ENCODE measurements at regions not wholly inside any gene's neighbourhood (a gene's known extent, or its start where the extent isn't known, plus 50 kb on each side); places are given as distances from the start of the nearest gene placed in this dataset.
A peak's percentile ranks its signal among the peaks of the same experiment; 100 is the strongest.

DNA sequence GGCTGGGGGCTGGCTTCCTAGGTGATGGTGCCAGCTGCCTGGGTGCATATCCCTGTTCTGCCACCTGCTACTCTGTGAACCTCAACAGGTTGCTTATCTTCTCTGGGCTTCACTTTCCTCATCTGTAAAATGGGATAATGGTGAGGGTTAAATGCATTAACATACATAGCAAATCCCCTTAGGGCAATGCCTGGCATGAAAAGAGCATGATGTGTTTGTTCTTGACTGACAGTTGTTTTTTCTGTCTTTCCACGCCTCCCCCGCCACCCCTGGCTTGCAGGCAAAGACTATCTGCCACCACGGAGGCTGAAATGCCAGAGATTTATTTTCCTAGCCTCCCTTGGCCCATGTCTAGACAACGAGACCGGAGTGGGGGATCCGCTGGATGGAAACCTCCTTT, 280.5 kb downstream of the NSG2 start:
- TF ChIP-seq, protein P1, sequence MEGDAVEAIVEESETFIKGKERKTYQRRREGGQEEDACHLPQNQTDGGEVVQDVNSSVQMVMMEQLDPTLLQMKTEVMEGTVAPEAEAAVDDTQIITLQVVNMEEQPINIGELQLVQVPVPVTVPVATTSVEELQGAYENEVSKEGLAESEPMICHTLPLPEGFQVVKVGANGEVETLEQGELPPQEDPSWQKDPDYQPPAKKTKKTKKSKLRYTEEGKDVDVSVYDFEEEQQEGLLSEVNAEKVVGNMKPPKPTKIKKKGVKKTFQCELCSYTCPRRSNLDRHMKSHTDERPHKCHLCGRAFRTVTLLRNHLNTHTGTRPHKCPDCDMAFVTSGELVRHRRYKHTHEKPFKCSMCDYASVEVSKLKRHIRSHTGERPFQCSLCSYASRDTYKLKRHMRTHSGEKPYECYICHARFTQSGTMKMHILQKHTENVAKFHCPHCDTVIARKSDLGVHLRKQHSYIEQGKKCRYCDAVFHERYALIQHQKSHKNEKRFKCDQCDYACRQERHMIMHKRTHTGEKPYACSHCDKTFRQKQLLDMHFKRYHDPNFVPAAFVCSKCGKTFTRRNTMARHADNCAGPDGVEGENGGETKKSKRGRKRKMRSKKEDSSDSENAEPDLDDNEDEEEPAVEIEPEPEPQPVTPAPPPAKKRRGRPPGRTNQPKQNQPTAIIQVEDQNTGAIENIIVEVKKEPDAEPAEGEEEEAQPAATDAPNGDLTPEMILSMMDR (IDR thresholded peaks at IDR 0.05; ENCODE audit: unreplicated experiment): no peak
- no peaks in the 10 kb centered on the region for H3K36me3 Mint-ChIP-seq
- H3K27me3 Mint-ChIP-seq (ENCODE audit: low read depth): no peaks in the 10 kb centered on the region
- no peak for DNase-seq (ENCODE audit: low spot score in 2 of 2, unreplicated experiment in 2 of 2)
- no peak overlapping the region for H3K27ac Mint-ChIP-seq
- H3K4me1 Mint-ChIP-seq: peaks cover 57% of the 10 kb centered on the region
- H3K9me3 Mint-ChIP-seq: no peaks in the 10 kb centered on the region
- no peak overlapping the region for H3K4me3 Mint-ChIP-seq

DNA sequence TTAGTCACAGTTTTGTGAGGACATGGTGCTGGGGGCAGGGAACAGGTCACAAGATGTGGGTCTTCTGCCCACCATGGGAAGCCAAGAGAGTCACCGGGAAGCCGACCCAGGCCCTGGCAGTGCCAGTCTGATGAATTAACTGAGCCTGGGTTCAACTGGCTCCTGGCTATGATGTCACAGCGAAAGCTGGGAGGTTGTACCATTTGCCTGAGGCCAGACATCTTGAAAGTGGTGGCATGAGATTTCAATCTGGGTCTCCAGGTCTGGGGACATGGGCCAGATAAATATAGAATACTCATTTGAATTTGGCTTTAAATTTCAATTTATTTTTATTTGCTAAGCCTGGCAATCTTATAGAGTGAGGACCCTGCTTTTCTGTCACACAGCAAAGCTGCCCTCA, 280.9 kb downstream of the NSG2 start:
- H3K27ac Mint-ChIP-seq: no peak overlapping the region
- H3K9me3 Mint-ChIP-seq: no peaks in the 10 kb centered on the region
- H3K27me3 Mint-ChIP-seq (ENCODE audit: low read depth): no peaks in the 10 kb centered on the region
- H3K4me1 Mint-ChIP-seq: peaks cover 59% of the 10 kb centered on the region
- no peak for DNase-seq (ENCODE audit: low spot score in 2 of 2, unreplicated experiment in 2 of 2)
- no peaks in the 10 kb centered on the region for H3K36me3 Mint-ChIP-seq
- TF ChIP-seq, protein P1 (IDR thresholded peaks at IDR 0.05; ENCODE audit: unreplicated experiment): no peak
- no peak overlapping the region for H3K4me3 Mint-ChIP-seq

DNA sequence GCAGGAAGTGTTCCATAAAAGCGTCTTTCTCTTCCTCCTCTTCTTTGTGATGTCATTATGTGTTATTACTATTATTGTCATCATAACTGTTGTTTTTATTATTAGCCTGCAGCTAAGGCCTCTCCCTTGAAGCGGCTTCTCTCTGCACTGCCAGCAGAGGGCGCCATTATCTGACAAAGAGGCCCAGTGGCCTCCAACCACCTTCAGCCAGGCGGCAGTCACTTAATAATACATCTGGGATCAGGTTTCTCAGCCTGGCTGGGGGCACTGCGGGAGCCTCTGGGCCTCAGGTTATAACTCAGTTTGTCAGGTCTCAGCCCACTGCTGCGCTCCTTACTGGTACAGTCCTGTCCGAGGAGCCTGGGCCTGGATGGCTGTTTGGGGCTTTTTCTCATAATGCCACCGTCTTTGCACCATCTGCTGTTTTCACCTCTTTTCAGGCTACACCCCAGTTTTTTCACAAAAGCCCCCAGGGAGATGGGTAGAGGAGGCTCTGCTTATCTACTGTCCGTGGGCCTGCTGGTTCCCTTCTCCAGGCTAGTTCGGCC, 281.9 kb downstream of the NSG2 start:
- Mint-ChIP-seq H3K9me3 (no peaks in the 10 kb centered on the region), H3K27ac (no peak overlapping the region)

DNA sequence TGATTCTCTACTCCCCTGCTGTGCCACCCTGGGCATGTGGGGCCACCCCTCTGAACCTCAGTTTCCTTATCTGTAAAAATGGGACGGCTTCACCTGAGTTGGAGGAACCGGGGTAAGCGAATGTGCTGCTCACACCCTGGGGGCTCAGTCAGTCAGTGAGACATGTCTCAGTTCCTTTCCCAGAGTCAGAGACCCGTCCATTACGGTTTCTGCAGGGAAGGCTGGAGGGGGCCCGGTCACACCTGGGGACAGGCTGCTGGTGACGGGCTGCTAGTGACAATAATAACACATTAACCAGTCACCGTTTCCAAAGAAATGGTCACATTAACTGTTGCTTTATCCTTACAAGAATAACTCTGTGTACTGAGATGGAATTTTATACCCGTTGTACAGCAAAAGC, 282.4 kb downstream of the NSG2 start:
- Mint-ChIP-seq H3K36me3 (no peaks in the 10 kb centered on the region), H3K27me3 (ENCODE audit: low read depth) (no peaks in the 10 kb centered on the region), H3K4me3 (no peak overlapping the region), H3K9me3 (no peaks in the 10 kb centered on the region), H3K4me1 (peaks cover 65% of the 10 kb centered on the region), H3K27ac (peak overlapping the region; percentile 48)
- DNase-seq (ENCODE audit: low spot score in 2 of 2, unreplicated experiment in 2 of 2): no peak
- TF ChIP-seq, protein P1 (IDR thresholded peaks at IDR 0.05; ENCODE audit: unreplicated experiment): no peak

More for the DNA sequence above, 281.9 kb downstream of the NSG2 start:
- no peaks in the 10 kb centered on the region for H3K36me3 Mint-ChIP-seq
- TF ChIP-seq, protein P1 (IDR thresholded peaks at IDR 0.05; ENCODE audit: unreplicated experiment): peak; percentile 88
- H3K4me3 Mint-ChIP-seq: no peak overlapping the region
- DNase-seq (ENCODE audit: low spot score in 2 of 2, unreplicated experiment in 2 of 2): peak; percentile 81 to 85
- H3K27me3 Mint-ChIP-seq (ENCODE audit: low read depth): no peaks in the 10 kb centered on the region
- H3K4me1 Mint-ChIP-seq: peaks cover 65% of the 10 kb centered on the region

DNA sequence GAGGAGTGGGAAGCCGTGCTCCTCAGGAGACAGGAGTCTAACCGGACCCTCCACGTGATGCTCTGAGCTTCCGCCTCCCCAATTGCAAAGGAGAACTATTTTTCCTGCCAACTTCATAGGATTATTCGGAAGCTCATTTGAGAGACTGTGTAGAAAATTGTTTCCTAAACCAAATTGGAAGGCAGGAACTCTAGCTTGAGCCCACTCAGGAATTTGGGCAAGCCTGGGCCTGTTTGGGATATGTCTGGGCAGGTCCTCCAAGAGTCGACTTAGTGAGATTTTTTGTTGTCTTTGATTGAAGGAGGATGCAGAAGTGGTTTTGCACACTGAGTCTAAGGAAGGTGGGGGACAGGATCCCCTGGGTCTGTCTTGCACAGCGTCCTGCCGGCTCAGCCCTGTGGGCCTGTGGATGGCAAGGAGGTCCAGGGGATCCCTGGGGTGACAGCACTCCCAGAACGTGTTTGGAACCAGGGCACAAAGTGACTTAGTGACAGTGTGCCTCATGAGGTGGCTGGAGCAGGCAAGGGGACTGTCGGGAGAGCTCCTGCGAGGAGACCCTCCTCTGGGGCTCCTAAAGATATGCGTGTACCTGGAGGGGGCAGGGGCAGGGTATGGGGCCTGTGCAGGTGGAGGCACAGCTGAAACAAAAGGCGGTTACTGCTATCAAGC, 283.3 kb downstream of the NSG2 start:
- H3K36me3 Mint-ChIP-seq: no peaks in the 10 kb centered on the region
- TF ChIP-seq, protein P1 (IDR thresholded peaks at IDR 0.05; ENCODE audit: unreplicated experiment): no peak
- peak overlapping the region; percentile 48 for H3K27ac Mint-ChIP-seq
- H3K4me1 Mint-ChIP-seq: peaks cover 69% of the 10 kb centered on the region
- DNase-seq (ENCODE audit: low spot score in 2 of 2, unreplicated experiment in 2 of 2): peak in 1 of 2 experiments; percentile 62
- H3K4me3 Mint-ChIP-seq: no peak overlapping the region
- H3K9me3 Mint-ChIP-seq: no peaks in the 10 kb centered on the region
- no peaks in the 10 kb centered on the region for H3K27me3 Mint-ChIP-seq (ENCODE audit: low read depth)
